Progenitor cell of endocrine pancreas (in vitro differentiated cells): ENCODE measurements at regions not wholly inside any gene's neighbourhood (a gene's known extent, or its start where the extent isn't known, plus 50 kb on each side); places are given as distances from the start of the nearest gene placed in this dataset.

Source experiments
- DNase-seq: peaks from one replicate; pipeline ENCODE4 v3.0.0; 2021; ENCODE audit warnings: low spot score; ENCODE audit not compliant: unreplicated experiment
- H3K27ac Mint-ChIP-seq: 2 replicates; pipeline ENCODE4 v1.8.0; 2021; ENCODE audit warnings: mild to moderate bottlenecking, moderate library complexity, mixed read lengths
- H3K27me3 Mint-ChIP-seq: 2 replicates; pipeline ENCODE4 v1.8.0; 2021; ENCODE audit warnings: mixed read lengths
- H3K36me3 Mint-ChIP-seq: 2 replicates; pipeline ENCODE4 v1.8.0; 2022; ENCODE audit warnings: mixed read lengths; ENCODE audit not compliant: insufficient read depth
- H3K4me1 Mint-ChIP-seq: 2 replicates; pipeline ENCODE4 v1.8.0; 2021; ENCODE audit warnings: low read depth, mixed read lengths
- H3K4me3 Mint-ChIP-seq: 2 replicates; pipeline ENCODE4 v1.8.0; 2021; ENCODE audit warnings: low read depth, mild to moderate bottlenecking, moderate library complexity, mixed read lengths
- H3K9me3 Mint-ChIP-seq: 2 replicates; pipeline ENCODE4 v1.8.0; 2021; ENCODE audit warnings: low read depth, mixed read lengths
- TF ChIP-seq, protein P1 (sequence below): fragments of 200-600 bp; sonication (generic); IDR thresholded peaks from one replicate; pipeline ENCODE4 v1.5.0; 2021; ENCODE audit warnings: antibody characterized with exemption, mild to moderate bottlenecking; ENCODE audit not compliant: unreplicated experiment

DNA sequence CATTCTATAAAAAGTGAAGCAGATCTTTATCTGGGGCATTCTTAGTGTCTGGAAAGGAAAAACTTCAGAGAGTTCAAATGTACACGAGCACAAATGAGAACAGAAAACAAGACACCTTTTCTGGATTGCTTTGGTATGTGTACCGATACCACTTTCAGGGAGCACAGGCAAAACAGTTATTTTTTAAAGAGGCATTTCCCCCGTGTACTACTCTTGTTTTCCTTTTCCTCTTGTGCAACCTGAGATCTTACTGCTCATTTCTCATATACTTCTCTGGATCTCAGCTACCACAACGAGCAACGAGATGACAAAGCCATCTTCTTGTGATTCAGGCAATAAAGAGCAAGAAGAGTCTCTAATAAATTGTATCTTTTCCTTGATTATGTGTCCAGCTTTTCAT is 463.6 kb downstream of the SHQ1 start:
- peaks cover 53% of the 10 kb centered on the region for H3K4me1 Mint-ChIP-seq
- TF ChIP-seq, protein P1, sequence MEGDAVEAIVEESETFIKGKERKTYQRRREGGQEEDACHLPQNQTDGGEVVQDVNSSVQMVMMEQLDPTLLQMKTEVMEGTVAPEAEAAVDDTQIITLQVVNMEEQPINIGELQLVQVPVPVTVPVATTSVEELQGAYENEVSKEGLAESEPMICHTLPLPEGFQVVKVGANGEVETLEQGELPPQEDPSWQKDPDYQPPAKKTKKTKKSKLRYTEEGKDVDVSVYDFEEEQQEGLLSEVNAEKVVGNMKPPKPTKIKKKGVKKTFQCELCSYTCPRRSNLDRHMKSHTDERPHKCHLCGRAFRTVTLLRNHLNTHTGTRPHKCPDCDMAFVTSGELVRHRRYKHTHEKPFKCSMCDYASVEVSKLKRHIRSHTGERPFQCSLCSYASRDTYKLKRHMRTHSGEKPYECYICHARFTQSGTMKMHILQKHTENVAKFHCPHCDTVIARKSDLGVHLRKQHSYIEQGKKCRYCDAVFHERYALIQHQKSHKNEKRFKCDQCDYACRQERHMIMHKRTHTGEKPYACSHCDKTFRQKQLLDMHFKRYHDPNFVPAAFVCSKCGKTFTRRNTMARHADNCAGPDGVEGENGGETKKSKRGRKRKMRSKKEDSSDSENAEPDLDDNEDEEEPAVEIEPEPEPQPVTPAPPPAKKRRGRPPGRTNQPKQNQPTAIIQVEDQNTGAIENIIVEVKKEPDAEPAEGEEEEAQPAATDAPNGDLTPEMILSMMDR, result no peak
- no peak overlapping the region for H3K27ac Mint-ChIP-seq
- H3K36me3 Mint-ChIP-seq, result no peaks in the 10 kb centered on the region
- H3K9me3 Mint-ChIP-seq, result no peaks in the 10 kb centered on the region
- H3K27me3 Mint-ChIP-seq, result no peaks in the 10 kb centered on the region
- no peak overlapping the region for H3K4me3 Mint-ChIP-seq
- DNase-seq, result no peak

DNA sequence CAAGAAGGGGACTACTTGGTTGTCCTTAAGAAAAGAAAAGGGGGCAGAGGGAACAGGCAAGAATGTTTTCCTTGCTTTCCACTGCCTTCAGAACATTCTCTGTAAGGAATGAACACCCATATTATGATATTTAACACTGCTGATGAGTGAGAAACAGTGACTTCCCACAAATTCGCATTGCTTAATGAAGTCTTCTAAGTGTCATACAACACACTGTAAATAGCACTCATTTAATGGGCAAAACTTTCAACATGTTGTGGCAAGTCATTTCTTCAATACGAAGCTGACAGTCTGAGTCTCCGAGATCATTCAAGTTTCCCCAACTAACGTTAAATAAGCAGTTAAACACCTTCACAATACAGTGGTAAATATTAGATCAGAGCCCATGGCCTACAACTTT is 464.4 kb downstream of the SHQ1 start:
- Mint-ChIP-seq H3K27ac (no peak overlapping the region), H3K36me3 (peaks cover under 1% of the 10 kb centered on the region), H3K27me3 (no peaks in the 10 kb centered on the region), H3K4me3 (no peak overlapping the region), H3K4me1 (peaks cover 48% of the 10 kb centered on the region), H3K9me3 (no peaks in the 10 kb centered on the region)
- DNase-seq, result no peak
- TF ChIP-seq, protein P1, result no peak

GRCh38 chr3:72383230-72383629 is 465.0 kb downstream of the SHQ1 start:
- TF ChIP-seq, protein P1, result no peak
- peaks cover 4% of the 10 kb centered on the region for H3K36me3 Mint-ChIP-seq
- peaks cover 48% of the 10 kb centered on the region for H3K4me1 Mint-ChIP-seq
- DNase-seq, result no peak
- no peak overlapping the region for H3K4me3 Mint-ChIP-seq
- no peaks in the 10 kb centered on the region for H3K27me3 Mint-ChIP-seq
- H3K9me3 Mint-ChIP-seq, result no peaks in the 10 kb centered on the region
- no peak overlapping the region for H3K27ac Mint-ChIP-seq

GRCh38 chr3:72382460-72382859 is 465.8 kb downstream of the SHQ1 start:
- no peak overlapping the region for H3K27ac Mint-ChIP-seq
- H3K9me3 Mint-ChIP-seq, result no peaks in the 10 kb centered on the region

DNA sequence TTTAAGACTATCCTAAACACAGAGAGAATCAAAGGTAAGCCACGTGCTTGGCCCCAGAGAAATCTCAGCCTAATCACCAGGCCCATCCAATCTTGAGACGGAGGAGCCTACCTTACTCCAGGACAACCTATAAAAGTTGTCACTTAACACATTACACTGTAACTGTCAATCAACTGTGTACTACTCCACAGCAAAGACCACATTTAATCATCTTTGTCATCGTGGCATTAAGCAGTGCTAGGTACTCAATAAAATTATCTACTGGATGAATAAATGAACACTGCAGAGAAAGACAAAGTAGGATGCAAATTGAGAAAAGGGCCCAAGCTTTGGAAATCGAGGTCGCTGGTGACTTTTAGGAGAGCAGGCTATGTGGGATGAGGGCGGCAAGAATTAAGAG is 466.7 kb downstream of the SHQ1 start:
- Mint-ChIP-seq H3K4me3 (no peak overlapping the region), H3K9me3 (no peaks in the 10 kb centered on the region), H3K27me3 (no peaks in the 10 kb centered on the region), H3K36me3 (peaks cover 5% of the 10 kb centered on the region), H3K4me1 (peaks cover 49% of the 10 kb centered on the region), H3K27ac (peak overlapping the region; percentile 0)
- DNase-seq, result no peak
- TF ChIP-seq, protein P1, result no peak

More at GRCh38 chr3:72382460-72382859, 465.8 kb downstream of the SHQ1 start:
- DNase-seq, result no peak
- H3K4me1 Mint-ChIP-seq, result peaks cover 47% of the 10 kb centered on the region
- no peaks in the 10 kb centered on the region for H3K27me3 Mint-ChIP-seq
- TF ChIP-seq, protein P1, result no peak
- H3K4me3 Mint-ChIP-seq, result no peak overlapping the region
- peaks cover 5% of the 10 kb centered on the region for H3K36me3 Mint-ChIP-seq
